GM19438 (cell line): ENCODE measurements at regions not wholly inside any gene's neighbourhood (a gene's known extent, or its start where the extent isn't known, plus 50 kb on each side); places are given as distances from the start of the nearest gene placed in this dataset.
"Not testable (repeated sequence)": the region's sequence is repeated elsewhere in the genome, so short reads cannot be mapped to it uniquely, and the experiment has no call there.

Source experiments
- ATAC-seq: cut with Tn5 transposase; IDR thresholded peaks from one replicate; pipeline ENCODE4 v1.9.1; 2021; ENCODE audit warnings: low read depth; ENCODE audit not compliant: unreplicated experiment

DNA sequence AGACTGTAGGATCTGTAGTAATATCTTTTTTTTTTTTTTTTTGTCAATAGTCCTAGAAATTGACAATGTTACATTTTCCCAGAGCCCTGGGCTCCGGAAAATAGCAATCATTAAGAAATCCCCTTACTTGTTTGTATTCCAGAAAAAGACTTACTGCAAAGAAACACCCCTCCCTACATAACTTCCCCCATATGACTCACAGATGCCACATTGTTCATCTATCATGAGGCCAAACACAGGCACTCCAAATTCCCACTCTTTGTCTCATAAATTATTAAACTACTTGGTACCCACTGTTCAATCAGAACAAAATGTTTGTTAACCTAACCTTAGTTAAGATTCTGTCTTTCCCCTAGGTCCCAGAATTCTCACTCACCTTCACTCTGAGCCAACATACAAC lies 53.5 kb downstream of the TEX51 start:
- no peak for ATAC-seq

DNA sequence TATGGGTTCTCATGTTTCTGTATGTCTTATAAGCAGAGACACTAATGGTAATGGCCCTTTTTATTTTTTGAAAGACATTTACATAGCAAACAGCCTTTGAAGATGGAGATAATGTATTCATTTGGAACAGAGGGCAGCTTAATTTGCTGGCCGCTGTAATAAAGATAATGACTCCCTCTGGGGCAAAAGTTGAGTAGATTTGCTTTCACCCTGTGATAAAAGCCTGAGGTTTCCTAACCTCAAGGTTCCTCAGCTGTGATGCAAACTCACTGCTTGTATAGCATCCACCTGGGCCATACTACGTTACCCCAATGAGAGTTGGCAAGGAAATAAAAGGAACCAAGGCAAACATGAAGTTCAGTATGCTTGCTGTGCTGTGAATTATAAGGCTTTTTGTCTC lies 54.8 kb downstream of the TEX51 start:
- ATAC-seq: no peak

- ATAC-seq: no peak
Measured at GRCh38 chr2:126954831-126955230, 56.1 kb downstream of the TEX51 start.

GRCh38 chr2:126956773-126957172 lies 58.1 kb downstream of the TEX51 start:
- not testable (repeated sequence) for ATAC-seq

GRCh38 chr2:126963390-126963789 lies 64.7 kb downstream of the TEX51 start:
- no peak for ATAC-seq

GRCh38 chr2:126966601-126967000 lies 67.9 kb downstream of the TEX51 start:
- no peak for ATAC-seq

DNA sequence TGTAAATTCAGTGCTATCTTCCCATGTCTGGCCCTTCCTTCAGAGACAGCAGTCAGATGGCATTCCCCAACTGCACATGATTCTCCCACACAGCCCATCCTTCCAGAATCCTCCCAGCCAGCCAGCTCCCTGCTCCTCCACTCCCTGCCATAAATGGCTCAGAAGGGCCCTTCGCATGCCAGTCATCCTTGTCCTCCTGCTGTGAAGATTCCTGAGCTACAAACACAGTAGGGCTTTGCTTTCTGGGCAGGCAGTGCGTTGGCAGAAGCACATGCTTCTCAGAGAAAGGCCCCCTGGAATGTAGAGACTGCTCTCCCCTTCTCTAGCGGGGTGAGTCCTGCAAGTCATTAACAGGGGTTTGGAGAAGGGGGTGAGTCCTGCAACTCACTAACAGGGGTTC lies 71.9 kb downstream of the TEX51 start:
- no peak for ATAC-seq

DNA sequence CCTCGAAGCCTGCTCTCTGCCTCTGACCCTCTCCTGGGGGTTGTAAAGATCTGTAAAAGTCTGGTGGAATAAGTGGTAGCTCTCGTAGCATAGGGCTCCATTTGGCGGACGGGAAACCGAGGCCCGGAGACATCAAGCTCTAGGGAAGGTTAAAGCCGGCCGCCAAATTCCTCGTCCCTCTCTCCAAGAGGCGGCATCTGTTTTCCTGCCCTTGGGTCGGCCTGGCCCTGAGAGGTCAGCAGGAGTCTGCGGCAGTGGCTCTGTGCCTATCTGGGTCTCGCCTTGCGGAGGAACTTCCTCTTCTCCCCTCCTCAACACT lies 72.4 kb downstream of the TEX51 start:
- ATAC-seq: no peak

- ATAC-seq: peak; percentile 90
Measured at GRCh38 chr2:126971481-126972278, 73.0 kb downstream of the TEX51 start.

DNA sequence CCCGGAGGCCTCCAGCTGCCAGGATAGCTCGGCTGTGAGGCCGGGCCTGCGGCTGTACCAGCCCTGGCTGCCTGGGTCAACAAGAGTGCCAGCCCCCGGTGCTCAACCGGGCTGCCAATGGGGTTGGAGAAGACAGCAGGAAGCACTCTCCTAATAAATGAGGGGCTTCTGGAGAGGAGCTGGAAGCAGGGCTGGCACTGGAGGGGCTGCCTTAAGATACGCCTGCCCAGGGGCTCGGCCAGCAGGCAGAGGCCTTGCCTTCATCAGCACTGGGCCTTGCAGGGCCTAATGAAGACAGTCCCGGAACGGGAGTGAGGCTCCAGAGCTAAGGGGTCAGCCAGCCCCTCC lies 73.6 kb downstream of the TEX51 start:
- ATAC-seq: no peak

DNA sequence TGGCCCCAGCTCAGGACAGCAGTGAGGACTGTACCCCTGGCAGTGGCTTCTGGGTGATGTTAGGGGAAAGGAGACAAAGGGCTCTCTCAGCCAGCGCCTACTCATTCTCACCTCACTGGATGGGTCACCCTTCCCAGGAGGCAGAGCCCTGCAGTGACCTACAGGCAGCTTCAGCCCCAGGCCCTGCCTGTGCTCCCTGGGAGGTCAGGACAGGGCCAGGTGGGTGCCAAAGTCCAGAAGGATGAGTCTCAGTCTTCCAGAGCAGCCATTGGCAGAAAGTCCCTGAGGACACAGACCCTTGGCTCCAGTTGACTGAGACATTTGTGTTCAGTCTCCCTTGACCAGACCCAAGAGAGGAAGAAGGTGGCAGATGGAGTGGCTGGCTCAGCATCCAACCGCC lies 75.1 kb downstream of the TEX51 start:
- no peak for ATAC-seq

GRCh38 chr2:126975671-126976655 lies 77.3 kb downstream of the TEX51 start:
- ATAC-seq: no peak

DNA sequence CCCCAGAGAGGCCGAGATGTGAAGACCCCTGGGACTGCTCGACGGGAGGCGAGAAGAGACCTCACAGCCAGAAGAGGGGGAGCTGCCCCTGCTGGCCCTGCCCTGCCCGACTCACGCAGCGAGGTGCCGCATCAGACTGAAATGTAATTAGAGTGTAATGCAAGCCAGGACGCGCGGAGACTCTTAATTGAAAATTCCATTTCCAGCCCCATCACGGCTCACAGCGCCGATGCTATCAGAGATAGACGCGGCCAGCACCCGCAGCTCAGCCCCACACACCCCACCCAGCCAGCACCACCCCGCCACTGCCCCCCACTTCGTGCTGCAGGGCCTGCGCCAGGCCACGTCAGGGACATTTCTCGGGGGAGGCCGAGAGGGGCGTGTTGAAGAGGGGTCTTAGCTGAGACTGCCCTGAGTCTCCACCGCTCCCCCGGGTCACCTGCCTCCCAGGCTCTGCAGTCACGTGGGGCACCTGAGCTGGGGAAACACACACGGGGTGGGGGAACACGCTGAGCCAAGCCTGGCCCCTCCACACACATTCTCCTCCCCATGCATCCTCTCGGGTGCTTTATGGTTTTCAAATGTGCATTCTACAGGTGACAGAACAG lies 78.1 kb downstream of the TEX51 start:
- ATAC-seq: no peak

DNA sequence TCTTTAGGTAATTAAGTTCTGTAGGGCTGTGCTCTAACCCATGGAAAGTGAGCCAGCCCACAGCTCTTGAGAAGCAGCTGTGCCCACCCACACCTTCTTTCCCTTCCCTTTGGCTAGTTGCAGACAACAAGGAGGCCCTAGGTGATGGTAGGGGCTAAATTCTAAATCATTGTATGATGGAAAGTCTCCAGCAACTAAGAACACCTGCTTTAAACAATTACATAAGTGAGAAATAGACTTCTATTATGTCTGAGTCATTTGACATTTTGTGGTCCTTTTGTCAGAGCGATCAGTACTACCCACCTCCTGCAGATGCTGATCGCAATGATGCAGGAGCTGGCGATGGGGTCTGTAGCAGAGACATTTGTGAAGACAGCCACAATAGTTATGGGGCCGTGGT lies 79.6 kb downstream of the TEX51 start:
- ATAC-seq: no peak

DNA sequence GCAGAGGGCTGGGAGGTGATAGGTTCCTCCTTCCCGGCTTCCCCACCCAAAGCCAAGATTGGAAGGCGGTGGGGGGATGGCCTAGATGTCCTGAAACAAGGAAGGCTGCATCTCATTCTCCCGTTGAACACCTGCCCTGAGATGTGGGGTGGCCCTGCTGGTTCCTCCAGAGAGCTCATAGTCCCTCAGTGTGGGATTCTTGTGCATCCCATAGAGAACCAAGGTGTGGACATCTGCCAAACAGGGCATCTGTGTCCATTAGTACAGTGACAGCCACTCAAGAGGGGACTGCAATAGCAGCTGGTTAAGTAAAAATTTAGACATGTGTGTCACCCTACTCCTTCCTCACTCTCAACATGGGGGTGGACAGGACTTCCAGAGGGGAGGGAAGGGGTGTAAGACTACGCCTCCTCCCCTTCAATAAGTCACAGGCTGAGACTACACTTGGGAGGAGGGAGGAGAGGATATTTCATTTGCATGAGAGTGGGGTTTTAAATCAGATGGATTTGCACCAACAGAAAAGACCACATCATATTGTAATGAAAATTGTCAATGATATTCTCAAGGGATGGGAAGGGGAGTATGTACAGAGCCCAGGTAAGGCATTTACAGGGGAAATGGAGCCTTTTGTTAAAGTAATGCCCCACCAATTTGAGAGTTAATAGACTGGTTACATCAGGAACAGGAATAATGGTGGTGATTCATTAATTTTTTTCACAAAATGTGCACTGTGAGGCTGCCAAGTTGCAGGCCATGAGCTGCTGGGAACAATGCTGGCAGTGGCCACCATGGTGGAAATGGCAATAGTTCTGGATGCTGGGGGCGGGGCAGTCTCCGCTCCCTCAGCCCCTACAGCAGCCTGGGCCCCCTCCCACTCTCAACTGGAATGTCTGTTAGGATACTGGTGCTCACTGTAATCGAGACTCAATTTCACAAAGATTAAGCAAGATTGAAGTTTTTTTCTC lies 80.6 kb downstream of the TEX51 start:
- ATAC-seq: no peak

DNA sequence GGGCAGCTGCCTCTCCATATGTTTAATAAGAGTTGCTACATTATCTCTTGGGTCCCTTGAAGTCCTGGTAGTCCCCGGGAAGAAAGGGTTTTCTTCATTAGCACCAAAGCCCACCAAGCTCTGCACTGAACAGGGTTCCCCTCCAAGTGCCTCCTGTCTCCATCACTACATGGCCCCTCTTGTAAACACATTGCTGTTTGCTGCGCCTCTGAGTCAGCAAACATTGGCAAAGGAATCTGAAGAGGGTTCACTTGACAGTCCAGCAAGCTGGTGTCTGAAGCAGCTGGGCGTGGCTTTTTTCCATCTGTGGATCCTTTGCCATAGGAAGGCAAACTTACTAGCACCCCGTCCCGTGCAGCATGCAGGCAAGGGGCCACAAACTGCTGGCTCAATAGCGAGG lies 82.8 kb downstream of the TEX51 start:
- ATAC-seq: no peak

DNA sequence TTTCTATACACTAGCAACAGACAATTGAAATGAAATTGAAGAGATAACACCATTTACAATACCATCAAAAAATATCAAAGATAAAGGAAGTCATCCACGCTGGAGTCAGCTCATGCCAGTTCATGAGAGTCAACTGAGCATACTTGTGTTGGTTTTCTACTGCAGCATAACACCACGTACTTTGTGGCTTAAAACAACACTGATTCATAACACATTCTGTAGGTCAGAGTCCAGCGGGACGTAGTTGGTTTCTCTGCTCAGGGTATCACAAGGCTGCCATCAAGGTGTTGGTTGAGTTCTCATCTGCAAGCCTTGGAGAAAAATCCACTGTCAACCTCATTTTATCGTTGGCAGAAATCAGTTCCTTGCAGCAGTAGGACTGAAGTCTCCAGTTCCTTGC lies 84.2 kb downstream of the TEX51 start:
- ATAC-seq: no peak

GRCh38 chr2:126986631-126987187 lies 88.0 kb downstream of the TEX51 start:
- no peak for ATAC-seq

DNA sequence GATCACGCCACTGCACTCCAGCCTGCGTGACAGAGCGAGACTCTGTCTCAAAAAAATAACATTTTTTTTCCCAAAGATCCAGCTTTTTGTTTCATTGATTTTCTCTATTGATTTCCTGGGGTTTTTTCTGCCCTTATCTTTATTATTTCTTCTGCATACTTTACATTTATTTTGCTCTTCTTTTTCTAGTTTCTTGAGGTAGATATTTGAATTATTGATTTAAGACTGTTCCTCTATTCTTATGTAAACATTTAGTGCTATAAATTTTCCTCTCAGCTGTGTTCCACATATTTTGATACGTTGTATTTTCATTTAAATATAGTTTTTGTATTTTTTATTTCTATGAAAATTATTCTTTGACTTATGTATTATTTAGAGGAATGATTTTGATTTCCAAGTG lies 89.8 kb downstream of the TEX51 start:
- ATAC-seq: no peak

GRCh38 chr2:126989064-126989463 lies 90.4 kb downstream of the TEX51 start:
- not testable (repeated sequence) for ATAC-seq
